ENCODE measurements at regions not wholly inside any gene's neighbourhood (a gene's known extent, or its start where the extent isn't known, plus 50 kb on each side); places are given as distances from the start of the nearest gene placed in this dataset.

GRCh38 chr14:104393199-104393897 lies 186.2 kb upstream of the C14orf180 start:
- WGBS, 5 donors, result 78 to 92% (median 88%) methylated on average over 6 to 18 of the region's 18 CpGs

GRCh38 chr14:104393898-104394381 lies 185.6 kb upstream of the C14orf180 start:
- peak overlapping the region in 1 of 5 donors; percentile 38 for H3K27ac ChIP-seq
- DNase-seq, result peak; percentile 63 to 79
- TF ChIP-seq POLR2A (IDR thresholded peaks at IDR 0.05), result no peak
- no peak for TF ChIP-seq CTCF (IDR thresholded peaks at IDR 0.05)
- no peak for TF ChIP-seq POLR2AphosphoS5 (IDR thresholded peaks at IDR 0.05)
- no peak for TF ChIP-seq EP300 (IDR thresholded peaks at IDR 0.05)

More at GRCh38 chr14:104393199-104393897, 186.2 kb upstream of the C14orf180 start:
- DNase-seq, result peak in 1 of 2 donors; percentile 21
- no peak for TF ChIP-seq CTCF (IDR thresholded peaks at IDR 0.05)
- TF ChIP-seq POLR2AphosphoS5 (IDR thresholded peaks at IDR 0.05), result no peak
- TF ChIP-seq EP300 (IDR thresholded peaks at IDR 0.05), result no peak
- TF ChIP-seq POLR2A (IDR thresholded peaks at IDR 0.05), result no peak
- peak overlapping the region in 1 of 5 donors; percentile 38 for H3K27ac ChIP-seq
- peaks cover 0 to 20% (median 18%) of the 10 kb centered on the region in 4 donors for H3K9me3 ChIP-seq
- no peak overlapping the region for H3K4me3 ChIP-seq
- peaks cover 0 to 30% (median 0%) of the 10 kb centered on the region in 3 donors for H3K27me3 ChIP-seq
- peaks cover 2 to 12% (median 6%) of the 10 kb centered on the region in 4 donors for H3K4me1 ChIP-seq
- H3K36me3 ChIP-seq, result no peaks in the 10 kb centered on the region
- intact Hi-C loops (cut with DNase I; ENCODE audit: low total_unique reads), result no loop called here

GRCh38 chr14:104394409-104394851 lies 185.1 kb upstream of the C14orf180 start:
- H3K27me3 ChIP-seq, result peaks cover 0 to 30% (median 0%) of the 10 kb centered on the region in 3 donors
- no peak for DNase-seq
- TF ChIP-seq POLR2A (IDR thresholded peaks at IDR 0.05) (no peak), POLR2AphosphoS5 (IDR thresholded peaks at IDR 0.05) (no peak), CTCF (IDR thresholded peaks at IDR 0.05) (no peak)
- H3K27ac ChIP-seq, result no peak overlapping the region
- peaks cover 0 to 29% (median 26%) of the 10 kb centered on the region in 4 donors for H3K9me3 ChIP-seq
- WGBS, 5 donors, result 52 to 68% (median 62%) methylated on average over 13 of the region's 13 CpGs
- intact Hi-C loops (cut with DNase I; ENCODE audit: low total_unique reads), result no loop called here
- no peaks in the 10 kb centered on the region for H3K36me3 ChIP-seq
- no peak overlapping the region for H3K4me3 ChIP-seq
- H3K4me1 ChIP-seq, result peaks cover 2 to 12% (median 6%) of the 10 kb centered on the region in 4 donors

More at GRCh38 chr14:104393898-104394381, 185.6 kb upstream of the C14orf180 start:
- Histone ChIP-seq H3K36me3 (no peaks in the 10 kb centered on the region), H3K9me3 (peaks cover 0 to 26% (median 24%) of the 10 kb centered on the region in 4 donors), H3K4me1 (peaks cover 2 to 12% (median 6%) of the 10 kb centered on the region in 4 donors), H3K4me3 (no peak overlapping the region), H3K27me3 (peaks cover 0 to 30% (median 0%) of the 10 kb centered on the region in 3 donors)
- intact Hi-C loops (cut with DNase I; ENCODE audit: low total_unique reads), result no loop called here
- 33 to 42% (median 37%) methylated on average over 8 to 10 of the region's 10 CpGs; no CpG with 5 or more reads in 1 of the 5 donors for WGBS, 5 donors

- H3K27me3 ChIP-seq, result peaks cover 0 to 30% (median 0%) of the 10 kb centered on the region in 3 donors
- H3K4me1 ChIP-seq, result peaks cover 2 to 12% (median 6%) of the 10 kb centered on the region in 4 donors
- peaks cover 0 to 34% (median 26%) of the 10 kb centered on the region in 4 donors for H3K9me3 ChIP-seq
- TF ChIP-seq EP300 (IDR thresholded peaks at IDR 0.05) (no peak), POLR2AphosphoS5 (IDR thresholded peaks at IDR 0.05) (no peak), POLR2A (IDR thresholded peaks at IDR 0.05) (no peak), CTCF (IDR thresholded peaks at IDR 0.05) (no peak)
- H3K4me3 ChIP-seq, result no peak overlapping the region
- no peaks in the 10 kb centered on the region for H3K36me3 ChIP-seq
- 50 to 68% (median 55%) methylated on average over 6 of the region's 6 CpGs for WGBS, 5 donors
- intact Hi-C loops (cut with DNase I; ENCODE audit: low total_unique reads), result no loop called here
- no peak overlapping the region for H3K27ac ChIP-seq
- DNase-seq, result peak in 1 of 2 donors; percentile 21
These were observed 184.3 kb upstream of the C14orf180 start for GRCh38 chr14:104395276-104395675.
